Medulla oblongata (tissue), 1 donor: ENCODE measurements at regions not wholly inside any gene's neighbourhood (a gene's known extent, or its start where the extent isn't known, plus 50 kb on each side); places are given as distances from the start of the nearest gene placed in this dataset.
"Not testable (repeated sequence)": the region's sequence is repeated elsewhere in the genome, so short reads cannot be mapped to it uniquely, and the experiment has no call there.

Experiments used
- DNase-seq: peaks from one replicate; pipeline ENCODE4 v3.0.0-alpha.2; 2015; ENCODE audit errors: extremely low spot score

- DNase-seq, result not testable (repeated sequence)
Measured at GRCh38 chr12:9308745-9309144, 100.5 kb upstream of the PZP start.

GRCh38 chr12:9308163-9308562 lies 100.0 kb upstream of the PZP start:
- DNase-seq, result not testable (repeated sequence)

DNA sequence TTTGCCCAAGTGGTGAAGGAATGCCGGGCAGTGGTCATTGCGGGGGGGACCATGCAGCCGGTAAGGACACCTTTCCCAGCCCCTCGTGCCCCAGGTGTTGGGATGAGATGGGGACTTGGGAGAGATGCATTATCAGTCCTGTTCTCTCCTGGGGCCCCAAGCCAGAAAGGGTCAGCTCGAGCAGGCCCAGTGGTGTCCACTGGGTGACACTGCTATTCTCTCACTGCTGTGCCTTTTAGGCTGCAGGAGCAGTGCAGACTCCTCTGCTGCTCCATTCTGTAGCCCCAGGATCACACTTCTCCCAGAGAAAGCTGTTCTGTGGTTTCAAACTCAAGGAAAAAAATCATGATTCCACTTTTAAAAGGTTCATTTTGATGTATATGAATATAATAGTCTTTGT lies 99.1 kb upstream of the PZP start:
- not testable (repeated sequence) for DNase-seq

DNA sequence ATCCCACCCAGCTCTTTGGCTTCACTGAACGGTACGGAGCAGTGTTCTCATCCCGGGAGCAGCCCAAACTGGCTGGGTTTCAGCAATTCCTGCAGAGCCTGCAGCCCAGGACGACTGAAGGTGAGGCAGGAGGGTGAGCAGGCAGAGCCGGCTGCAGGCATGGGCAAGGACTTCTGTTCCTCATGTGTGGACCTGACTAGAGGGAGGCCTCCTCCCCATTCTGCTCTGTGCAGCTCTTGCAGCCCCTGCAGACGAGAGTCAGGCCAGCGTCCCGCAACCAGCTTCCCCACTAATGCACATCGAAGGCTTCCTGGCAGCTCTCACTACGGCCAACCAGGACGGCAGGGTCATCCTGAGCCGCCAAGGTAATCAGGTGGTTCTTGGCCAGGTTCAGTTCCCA lies 97.8 kb upstream of the PZP start:
- DNase-seq, result not testable (repeated sequence)

GRCh38 chr12:9304540-9304939 lies 96.3 kb upstream of the PZP start:
- not testable (repeated sequence) for DNase-seq

DNA sequence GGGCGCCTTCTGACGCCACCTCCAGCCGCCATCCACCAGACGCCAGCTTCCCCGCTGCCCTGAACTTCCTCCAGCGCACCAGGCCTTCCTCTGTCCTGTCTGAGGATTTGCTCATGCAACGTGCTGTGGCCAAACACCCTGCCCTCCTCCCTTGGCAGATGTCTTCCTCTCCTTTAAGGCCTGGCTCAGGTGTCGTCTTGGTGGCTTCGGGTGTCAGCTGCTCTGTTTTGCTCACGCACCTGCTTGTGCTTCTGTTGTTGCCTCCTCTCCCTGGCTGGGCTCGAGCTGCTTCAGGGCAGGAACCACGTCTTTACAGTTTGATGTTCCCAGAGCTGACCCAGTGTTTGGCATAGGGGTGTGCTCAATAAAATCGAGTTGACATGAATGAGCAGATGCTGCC lies 87.7 kb upstream of the PZP start:
- DNase-seq, result not testable (repeated sequence)

GRCh38 chr12:9294072-9294620 lies 86.0 kb upstream of the PZP start:
- DNase-seq, result not testable (repeated sequence)

DNA sequence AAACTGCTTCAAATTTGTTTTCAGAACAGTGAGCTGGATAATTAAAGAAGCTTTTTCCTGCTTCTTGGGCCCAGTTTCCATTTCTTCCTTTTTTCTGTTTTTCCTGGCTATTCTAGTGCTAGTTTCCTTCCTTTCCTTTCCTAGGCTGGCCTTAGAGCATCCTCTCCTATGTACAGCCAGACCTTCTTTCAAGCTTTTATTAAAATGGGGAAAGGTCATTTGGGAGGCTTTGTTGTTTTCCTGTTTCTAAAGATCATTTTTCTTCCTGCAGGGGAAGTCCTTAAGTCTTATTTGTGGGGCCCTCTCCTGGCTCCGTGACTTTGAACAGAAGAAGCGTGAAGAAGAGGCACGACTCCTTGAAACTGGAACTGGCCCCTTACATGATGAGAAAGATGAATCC lies 85.2 kb upstream of the PZP start:
- not testable (repeated sequence) for DNase-seq

DNA sequence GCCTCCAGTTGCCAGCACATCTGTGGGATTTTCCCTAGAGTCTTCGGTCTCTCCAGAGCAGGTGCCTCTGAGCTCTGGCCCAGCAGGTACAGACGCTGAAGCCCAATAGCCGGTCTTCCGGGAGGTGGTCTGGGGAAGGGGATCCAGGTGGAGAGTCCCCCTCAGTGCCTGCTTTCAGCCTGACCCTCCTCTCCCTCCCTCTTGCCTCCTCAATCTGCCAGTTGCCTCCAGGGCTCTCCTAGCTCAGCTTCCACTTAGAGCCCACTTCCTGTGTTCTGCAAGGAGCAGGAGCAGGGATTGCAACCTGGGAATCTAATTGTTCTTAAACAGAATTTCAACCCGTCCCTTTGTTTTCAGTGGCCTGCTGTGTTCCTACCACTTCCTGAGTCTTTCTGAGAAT lies 81.8 kb upstream of the PZP start:
- not testable (repeated sequence) for DNase-seq

DNA sequence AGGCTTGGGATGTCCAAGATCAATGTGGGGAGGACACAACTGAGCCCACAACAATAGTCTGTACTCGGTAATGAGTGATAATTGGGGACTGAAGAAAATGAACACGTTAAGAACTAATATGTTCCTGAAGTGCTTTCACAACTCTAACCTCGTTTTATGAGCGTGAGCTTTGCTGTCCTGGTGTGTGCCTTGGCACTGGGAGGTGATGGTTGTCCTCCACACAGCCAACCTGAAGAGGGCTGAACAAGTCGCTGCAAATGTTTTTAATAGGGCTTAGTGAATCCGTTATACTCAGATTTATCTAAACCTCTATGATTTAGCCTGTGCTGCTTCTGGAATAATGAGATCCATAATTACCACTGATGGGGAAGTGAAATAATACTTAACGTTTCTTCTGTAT lies 76.5 kb upstream of the PZP start:
- not testable (repeated sequence) for DNase-seq

DNA sequence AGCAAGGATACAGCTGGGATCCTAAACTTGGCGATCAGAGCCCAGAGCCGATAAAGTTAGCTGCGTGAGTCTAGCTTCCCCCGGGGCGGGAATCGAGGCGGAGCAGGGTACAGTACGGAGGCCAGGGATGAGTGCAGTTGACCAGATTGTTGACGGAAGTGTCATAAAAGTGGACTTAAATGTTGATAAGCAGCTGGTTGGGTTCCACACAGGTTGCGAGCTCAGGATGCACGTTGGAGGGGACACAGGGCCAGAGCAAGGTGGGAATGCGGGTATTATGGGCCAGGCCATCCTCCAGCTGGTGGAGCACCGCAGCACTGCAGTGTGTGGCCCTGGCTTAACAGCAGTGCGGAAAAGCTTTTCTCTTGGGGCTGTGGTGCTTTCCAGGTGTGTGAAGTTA lies 76.0 kb upstream of the PZP start:
- DNase-seq, result not testable (repeated sequence)

- peak; percentile 89 for DNase-seq
Measured at GRCh38 chr12:9283346-9284095, 75.3 kb upstream of the PZP start.

GRCh38 chr12:9276990-9277389 lies 68.8 kb upstream of the PZP start:
- DNase-seq, result no peak

GRCh38 chr12:9273276-9273675 lies 65.1 kb upstream of the PZP start:
- DNase-seq, result no peak

DNA sequence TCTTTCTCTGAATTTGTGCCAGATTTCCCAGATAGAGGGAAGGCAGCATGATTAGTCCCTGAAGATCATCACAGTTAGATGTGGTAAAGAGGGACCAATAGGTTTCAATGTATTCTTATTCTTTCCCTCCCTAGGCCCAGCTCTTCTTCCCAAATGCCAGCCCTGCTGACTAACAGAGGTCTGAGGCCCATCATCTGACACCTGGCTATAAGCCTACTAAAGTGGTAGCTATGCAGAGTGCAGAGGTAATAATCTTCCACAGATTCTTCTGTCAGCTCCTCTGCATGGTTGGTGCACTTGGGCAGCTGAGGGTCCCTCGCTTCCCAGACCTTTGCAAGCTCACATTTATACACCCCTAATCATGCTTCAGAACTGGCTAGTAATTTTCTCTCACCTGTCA lies 63.7 kb upstream of the PZP start:
- DNase-seq, result no peak

DNA sequence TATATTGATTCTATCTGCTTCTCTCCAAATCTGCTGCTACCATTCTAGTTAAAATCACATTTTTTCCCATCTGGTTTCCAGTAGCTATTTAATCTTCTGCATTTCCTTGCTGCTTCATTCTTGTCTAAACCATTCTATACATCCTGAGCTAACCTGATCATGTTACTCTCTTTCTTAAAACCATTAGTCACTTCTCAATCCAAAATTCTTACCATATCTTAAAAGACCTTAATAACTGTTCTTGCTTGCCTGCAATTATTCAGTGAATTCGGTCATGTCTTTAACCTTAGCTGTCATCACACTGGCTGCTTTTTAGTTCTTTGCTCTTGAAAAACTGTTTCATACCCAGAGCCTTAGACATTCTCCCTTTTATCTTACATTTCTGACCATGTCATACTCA lies 56.4 kb upstream of the PZP start:
- DNase-seq, result no peak

DNA sequence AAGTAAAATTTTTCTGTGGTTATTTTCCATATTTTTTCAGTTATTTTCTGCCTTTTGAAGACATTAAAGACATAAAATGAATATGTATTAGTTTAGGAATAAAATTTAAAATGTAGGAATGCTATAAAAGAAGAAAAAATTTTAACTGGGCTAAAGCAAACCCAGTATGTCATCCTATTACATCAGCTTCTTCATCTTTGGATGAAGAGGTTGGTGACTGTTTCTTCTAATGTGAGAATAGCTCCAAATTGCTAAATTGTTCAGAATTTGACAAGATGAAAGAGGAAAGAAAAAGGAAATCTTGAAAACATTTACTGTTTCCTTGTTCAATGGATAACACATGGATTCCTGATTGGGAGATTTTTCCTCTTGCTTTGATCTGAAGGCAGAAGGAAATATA lies 52.7 kb upstream of the PZP start:
- DNase-seq, result no peak

- DNase-seq, result no peak
Measured at GRCh38 chr12:9258676-9259075, 50.5 kb upstream of the PZP start.
